NCI-H2196 treated with DMSO at 0.1 percent for 48 hours (cell line): ENCODE measurements at regions not wholly inside any gene's neighbourhood (a gene's known extent, or its start where the extent isn't known, plus 50 kb on each side); places are given as distances from the start of the nearest gene placed in this dataset.

Experiments used
- DNase-seq: peaks from one replicate; lab custom pipeline; 2025; ENCODE audit not compliant: unreplicated experiment; lab: John Stamatoyannopoulos, UW

- DNase-seq, result no peak
Measured at GRCh38 chr20:56798634-56799033, 169.5 kb downstream of the TFAP2C start.

- no peak for DNase-seq
Measured at GRCh38 chr20:56799187-56799586, 170.1 kb downstream of the TFAP2C start.

GRCh38 chr20:56800088-56800487 is 171.0 kb downstream of the TFAP2C start:
- DNase-seq, result no peak

- no peak for DNase-seq
Measured at GRCh38 chr20:56801971-56802755, 173.1 kb downstream of the TFAP2C start.

GRCh38 chr20:56802805-56803204 is 173.7 kb downstream of the TFAP2C start:
- DNase-seq, result no peak

- no peak for DNase-seq
Measured at GRCh38 chr20:56805313-56805712, 176.2 kb downstream of the TFAP2C start.

- DNase-seq, result no peak
Measured at GRCh38 chr20:56805966-56806365, 176.9 kb downstream of the TFAP2C start.

GRCh38 chr20:56806952-56807517 is 177.9 kb downstream of the TFAP2C start:
- DNase-seq, result no peak

GRCh38 chr20:56808117-56808725 is 179.1 kb downstream of the TFAP2C start:
- DNase-seq, result no peak

GRCh38 chr20:56808732-56809131 is 179.6 kb downstream of the TFAP2C start:
- DNase-seq, result no peak

- DNase-seq, result no peak
Measured at GRCh38 chr20:56809668-56810067, 180.6 kb downstream of the TFAP2C start.

- DNase-seq, result no peak
Measured at GRCh38 chr20:56810141-56810540, 181.0 kb downstream of the TFAP2C start.

- DNase-seq, result no peak
Measured at GRCh38 chr20:56815796-56816195, 186.7 kb downstream of the TFAP2C start.

GRCh38 chr20:56816349-56816748 is 187.2 kb downstream of the TFAP2C start:
- no peak for DNase-seq

- no peak for DNase-seq
Measured at GRCh38 chr20:56817780-56818675, 188.9 kb downstream of the TFAP2C start.

GRCh38 chr20:56820984-56821383 is 191.9 kb downstream of the TFAP2C start:
- DNase-seq, result no peak

- DNase-seq, result no peak
Measured at GRCh38 chr20:56826306-56826704, 197.2 kb downstream of the TFAP2C start.

GRCh38 chr20:56826705-56827665 is 197.9 kb downstream of the TFAP2C start:
- no peak for DNase-seq

GRCh38 chr20:56827763-56828162 is 198.7 kb downstream of the TFAP2C start:
- no peak for DNase-seq

GRCh38 chr20:56828402-56828801 is 199.3 kb downstream of the TFAP2C start:
- DNase-seq, result no peak
